ENCODE measurements at regions not wholly inside any gene's neighbourhood (a gene's known extent, or its start where the extent isn't known, plus 50 kb on each side); places are given as distances from the start of the nearest gene placed in this dataset.

DNA sequence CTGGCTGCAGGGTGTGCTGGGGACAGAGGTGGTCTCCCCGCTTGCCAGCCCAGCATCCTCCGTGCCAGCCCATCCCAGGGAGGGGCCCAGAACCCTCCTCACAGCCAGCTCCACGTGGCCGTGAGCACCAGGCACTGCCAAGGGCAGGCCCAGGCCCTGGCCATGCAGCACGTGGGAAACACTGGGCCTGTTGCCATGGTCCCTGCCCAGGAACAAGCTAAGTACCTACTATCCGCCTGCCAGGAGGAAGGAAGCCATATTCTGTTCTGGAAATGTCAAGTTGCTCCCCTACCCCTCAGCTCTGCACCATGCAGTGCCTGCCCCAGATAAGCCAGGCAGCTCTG is 250.6 kb downstream of the CYP26B1 start:
- DNase-seq (ENCODE audit: low spot score), result no peak
- TF ChIP-seq, protein P1, sequence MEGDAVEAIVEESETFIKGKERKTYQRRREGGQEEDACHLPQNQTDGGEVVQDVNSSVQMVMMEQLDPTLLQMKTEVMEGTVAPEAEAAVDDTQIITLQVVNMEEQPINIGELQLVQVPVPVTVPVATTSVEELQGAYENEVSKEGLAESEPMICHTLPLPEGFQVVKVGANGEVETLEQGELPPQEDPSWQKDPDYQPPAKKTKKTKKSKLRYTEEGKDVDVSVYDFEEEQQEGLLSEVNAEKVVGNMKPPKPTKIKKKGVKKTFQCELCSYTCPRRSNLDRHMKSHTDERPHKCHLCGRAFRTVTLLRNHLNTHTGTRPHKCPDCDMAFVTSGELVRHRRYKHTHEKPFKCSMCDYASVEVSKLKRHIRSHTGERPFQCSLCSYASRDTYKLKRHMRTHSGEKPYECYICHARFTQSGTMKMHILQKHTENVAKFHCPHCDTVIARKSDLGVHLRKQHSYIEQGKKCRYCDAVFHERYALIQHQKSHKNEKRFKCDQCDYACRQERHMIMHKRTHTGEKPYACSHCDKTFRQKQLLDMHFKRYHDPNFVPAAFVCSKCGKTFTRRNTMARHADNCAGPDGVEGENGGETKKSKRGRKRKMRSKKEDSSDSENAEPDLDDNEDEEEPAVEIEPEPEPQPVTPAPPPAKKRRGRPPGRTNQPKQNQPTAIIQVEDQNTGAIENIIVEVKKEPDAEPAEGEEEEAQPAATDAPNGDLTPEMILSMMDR (IDR thresholded peaks at IDR 0.05), result no peak
- ATAC-seq (ENCODE audit: low FRiP score), result no peak

DNA sequence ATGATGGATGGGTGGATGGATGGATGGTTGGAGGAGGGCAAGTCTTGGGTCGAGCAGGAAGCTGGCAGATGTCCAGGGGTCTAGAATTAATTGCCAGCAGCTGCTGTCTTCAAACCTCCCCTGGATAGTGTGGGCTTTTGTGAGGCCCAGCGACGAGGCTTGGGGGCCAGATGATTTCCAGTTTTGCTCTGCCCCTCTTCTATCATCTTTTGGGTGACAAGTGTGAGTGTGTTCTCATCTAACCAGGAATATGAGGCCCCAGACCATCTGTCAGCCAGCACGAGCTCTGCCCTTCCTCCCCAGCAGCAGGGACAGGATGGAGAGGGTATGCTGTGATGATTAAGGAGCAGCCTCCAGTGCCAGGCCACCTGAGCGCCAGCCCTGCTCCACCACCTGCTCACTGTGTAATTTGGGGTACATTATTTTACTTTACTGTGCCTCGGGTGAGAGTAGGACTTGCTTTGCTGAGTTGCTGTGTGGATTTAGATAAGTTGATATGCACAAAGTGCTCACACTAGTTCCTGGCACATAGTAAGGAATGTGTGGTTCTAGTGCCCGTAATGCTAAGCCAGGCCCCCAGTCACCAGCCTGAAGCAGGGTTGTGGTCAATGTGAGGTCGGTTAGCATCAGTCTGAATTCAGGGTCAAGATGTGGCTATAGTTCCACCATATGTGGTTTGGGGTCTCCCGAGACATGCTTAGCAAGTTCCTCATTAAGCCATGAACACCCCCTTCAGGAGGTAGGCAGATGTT is 251.1 kb downstream of the CYP26B1 start:
- ATAC-seq (ENCODE audit: low FRiP score), result no peak
- TF ChIP-seq, protein P1 (IDR thresholded peaks at IDR 0.05), result no peak
- DNase-seq (ENCODE audit: low spot score), result no peak

DNA sequence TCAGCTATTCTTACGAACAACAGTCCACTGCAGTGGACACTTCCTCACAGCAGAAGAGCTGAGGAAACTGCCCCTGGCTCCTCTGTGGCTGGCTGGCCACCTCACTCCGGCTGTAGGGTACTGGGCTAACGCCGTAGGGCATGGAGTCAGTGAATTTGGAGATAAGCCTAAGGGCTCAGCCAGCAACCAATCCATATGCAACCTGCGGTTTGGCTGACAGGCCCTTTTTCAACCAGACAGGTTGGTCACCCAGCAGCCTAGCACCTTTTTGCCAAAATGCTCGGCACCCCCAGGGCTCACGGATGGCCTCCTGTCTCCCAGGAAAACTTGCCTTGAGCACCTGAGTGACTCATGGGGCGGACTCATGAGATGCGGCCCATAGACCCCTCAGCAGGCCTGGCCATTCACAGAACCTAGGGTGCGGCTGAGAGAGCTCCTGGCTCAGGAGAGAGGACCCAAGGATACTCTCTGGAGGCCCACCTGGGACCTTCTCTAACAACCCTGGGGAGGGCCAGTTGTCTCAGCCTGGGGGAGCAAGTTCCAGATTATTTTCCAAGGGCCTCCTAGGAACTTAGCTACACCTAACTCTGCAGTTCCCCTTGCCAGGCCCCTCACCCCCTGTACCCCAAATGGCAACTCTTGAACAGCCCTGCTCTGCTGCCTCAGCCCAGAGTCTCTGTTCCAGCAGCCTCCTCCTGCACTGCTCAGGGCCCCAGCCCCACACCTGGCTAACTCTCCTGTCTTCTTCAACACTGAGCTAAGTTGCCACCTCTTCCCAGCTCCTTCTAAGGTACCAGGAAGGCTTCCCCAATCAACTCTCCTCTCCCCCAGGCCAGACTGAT is 252.1 kb downstream of the CYP26B1 start:
- no peak for ATAC-seq (ENCODE audit: low FRiP score)
- DNase-seq (ENCODE audit: low spot score), result no peak
- TF ChIP-seq, protein P1 (IDR thresholded peaks at IDR 0.05), result no peak

DNA sequence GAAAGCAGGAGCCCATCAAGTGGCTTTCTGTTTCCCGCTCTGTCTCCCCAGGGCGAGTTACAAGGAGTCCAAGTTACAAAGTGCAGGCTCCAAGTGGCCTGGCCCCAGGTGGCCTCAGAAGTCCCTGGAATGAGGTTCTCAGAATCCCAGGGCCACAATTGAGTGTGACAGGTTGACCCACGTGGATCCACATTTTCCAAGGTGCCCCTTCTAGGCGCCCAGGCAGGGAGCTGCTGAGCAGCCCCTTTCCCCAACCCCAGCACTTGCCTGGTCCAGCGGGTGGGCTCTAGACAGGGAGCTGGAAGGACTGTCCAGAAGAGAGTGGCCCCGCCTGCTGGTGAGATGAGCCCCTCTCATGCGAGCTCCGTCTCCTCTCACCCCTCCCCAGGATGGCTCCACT is 253.4 kb downstream of the CYP26B1 start:
- no peak for DNase-seq (ENCODE audit: low spot score)
- TF ChIP-seq, protein P1 (IDR thresholded peaks at IDR 0.05), result no peak
- ATAC-seq (ENCODE audit: low FRiP score), result no peak

DNA sequence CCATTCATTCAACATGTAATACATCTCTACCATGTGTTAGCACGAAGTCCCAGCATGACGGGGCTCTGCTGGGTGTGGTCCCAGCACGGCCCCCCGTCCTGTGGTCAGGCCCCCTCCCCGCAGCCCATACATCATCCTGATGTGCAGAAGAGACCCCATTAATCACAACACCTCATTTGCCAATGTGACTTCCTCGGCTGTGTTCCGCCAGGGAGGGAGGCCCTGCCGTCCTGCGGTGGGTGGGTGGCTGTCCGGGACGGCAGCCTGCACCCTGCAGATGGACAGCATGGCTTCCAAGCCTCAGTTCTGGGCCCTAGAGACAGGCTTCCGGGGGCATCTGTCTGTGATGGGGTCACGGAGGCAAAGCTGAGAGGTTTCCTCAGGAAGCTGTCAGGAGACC is 254.0 kb downstream of the CYP26B1 start:
- no peak for DNase-seq (ENCODE audit: low spot score)
- TF ChIP-seq, protein P1 (IDR thresholded peaks at IDR 0.05), result no peak
- no peak for ATAC-seq (ENCODE audit: low FRiP score)

DNA sequence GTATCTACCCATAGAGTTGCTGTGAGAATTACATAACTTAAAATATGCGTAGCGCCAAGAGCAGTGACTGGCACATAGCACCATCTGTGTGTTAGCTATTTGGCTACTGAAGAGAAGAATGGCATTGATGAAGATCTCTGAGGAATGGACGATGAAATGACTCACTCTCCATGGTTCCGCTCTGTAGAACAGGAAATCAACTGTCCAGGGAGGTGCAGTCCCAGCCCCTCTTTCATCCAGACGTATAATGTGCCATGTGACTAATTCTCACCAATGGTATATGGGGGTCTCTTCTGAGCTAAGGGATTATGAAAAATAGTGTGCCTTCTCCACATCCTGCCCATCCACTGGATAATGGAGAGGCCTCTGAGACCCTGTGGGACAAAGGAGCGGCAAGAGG is 254.8 kb downstream of the CYP26B1 start:
- TF ChIP-seq, protein P1 (IDR thresholded peaks at IDR 0.05), result no peak

DNA sequence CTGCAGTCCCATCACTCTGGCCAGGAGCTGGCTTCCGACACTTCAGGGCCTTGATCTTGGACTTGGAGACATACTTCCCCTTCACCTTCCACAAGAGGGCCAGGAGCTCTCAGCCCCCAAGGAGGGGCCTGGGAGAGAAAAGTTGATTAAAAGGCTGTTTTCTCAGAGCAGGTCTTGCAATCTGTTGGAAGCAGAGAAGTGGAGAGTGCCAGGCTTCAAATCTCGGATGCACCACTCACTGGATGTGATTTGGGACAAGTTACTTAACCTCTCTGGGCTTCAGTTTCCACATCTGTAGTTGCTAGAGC is 255.3 kb downstream of the CYP26B1 start:
- TF ChIP-seq, protein P1 (IDR thresholded peaks at IDR 0.05), result no peak
- DNase-seq (ENCODE audit: low spot score) (no peak), ATAC-seq (ENCODE audit: low FRiP score) (no peak)

More for the DNA sequence above, 254.8 kb downstream of the CYP26B1 start:
- DNase-seq (ENCODE audit: low spot score) (no peak), ATAC-seq (ENCODE audit: low FRiP score) (no peak)

Measured in omental fat pad (tissue), 3 donors.